ENCODE measurements at regions not wholly inside any gene's neighbourhood (a gene's known extent, or its start where the extent isn't known, plus 50 kb on each side); places are given as distances from the start of the nearest gene placed in this dataset.
A peak's percentile ranks its signal among the peaks of the same experiment; 100 is the strongest.

DNA sequence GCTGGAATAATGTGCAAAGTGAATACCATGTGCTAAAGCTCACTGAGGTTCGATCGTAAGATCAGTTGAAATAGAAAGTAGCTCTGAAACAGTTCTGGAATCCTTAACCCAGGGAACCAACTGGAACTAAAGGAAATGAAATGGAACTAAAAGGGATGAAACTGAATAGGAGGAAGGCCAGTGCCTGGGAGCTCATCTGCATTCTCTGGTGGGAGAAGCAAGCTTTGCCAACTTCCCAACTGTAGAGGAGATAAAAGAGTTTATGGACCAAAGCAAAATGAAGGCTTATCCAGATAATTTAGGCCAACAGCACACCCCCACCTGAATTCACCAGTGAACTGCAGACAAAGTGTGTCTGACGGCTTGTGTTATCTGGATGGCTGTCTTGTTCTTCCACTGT, 188.6 kb upstream of the HABP2 start:
- DNase-seq (ENCODE audit: low spot score) = no peak

DNA sequence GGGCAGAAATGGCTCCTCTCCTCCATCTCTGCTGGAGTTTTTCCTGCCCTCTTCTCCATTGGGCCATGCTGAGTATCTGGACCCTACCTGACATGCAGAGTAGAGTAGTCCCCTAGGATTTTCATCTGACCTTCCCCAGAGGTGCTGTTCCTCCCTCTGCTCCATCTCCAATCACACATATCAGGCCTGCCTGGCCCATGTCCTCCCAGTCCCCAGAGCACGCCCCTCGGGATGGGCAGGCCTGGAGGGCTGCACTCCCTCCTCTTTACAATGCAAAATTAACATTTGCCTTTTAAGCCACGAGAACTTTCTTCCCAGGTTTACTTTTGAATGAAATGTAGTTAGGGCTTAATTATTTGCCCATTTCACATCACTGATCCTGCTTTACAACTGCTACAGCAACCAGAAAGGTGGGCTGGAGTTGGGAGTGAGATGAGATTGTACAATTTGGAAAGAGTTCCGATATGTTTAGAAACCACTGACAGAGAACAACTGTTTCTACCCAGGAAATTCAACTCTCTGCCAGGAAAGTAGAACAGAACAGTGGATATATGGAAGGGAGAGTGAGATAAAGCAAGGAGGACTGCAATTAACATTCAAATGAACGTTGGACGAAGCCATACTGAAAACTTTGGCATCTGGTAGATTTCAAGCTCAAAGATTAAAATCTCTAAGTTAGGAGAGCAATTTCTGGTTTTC, 184.0 kb upstream of the HABP2 start:
- no peak for DNase-seq (ENCODE audit: low spot score)

DNA sequence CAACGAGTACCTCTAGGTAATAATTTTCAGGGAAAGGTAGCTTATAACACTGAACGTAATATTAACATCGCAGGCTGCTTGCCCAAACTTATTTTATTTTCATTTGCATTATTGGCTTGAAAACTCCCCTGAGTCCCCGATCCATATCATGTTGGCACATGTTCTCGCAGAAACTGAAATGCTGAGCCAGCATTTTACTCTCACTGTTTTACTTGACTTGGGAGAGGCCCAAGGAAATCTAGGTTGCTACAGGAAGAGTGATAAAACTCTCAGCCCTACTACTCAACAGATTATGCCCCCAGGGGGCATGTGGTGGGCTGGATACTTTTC, 183.5 kb upstream of the HABP2 start:
- DNase-seq (ENCODE audit: low spot score) = no peak

DNA sequence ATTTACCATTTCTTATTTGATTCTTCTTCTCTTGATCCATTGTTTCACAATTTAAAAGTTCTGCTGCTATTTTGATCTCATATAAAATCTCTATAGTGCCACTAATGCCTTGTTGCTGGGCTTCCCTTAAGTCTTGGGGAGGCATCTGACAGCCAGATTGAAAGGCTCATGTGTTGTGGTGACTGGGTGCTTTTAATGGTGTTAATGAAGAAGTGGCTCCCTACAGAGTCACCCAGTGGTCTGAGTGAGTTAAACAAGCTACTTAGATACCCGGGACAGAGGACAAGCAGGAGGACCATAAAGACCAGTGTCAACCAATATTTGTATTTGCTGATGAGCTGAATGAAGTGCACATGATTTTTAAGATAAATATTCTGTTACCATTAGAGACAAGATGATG, 176.4 kb upstream of the HABP2 start:
- DNase-seq (ENCODE audit: low spot score) = no peak

DNA sequence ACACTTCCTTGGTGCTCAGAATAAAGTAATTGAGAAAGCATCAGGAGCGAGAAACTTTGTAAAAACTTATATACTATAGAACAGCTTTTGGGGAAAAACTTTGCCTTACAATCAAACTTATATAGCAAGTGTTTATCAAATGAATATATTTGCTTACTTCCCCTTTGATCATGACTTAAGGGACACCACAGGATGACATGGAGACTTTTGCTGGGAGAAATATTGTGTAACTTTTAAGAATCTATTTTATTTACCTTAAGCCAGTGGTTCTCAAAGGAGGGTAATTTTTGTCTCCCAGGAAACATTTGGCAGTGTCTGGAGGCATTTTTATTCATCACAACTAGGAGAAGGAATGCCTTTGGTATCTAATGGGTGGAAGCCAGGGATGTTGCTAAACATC, 173.8 kb upstream of the HABP2 start:
- DNase-seq (ENCODE audit: low spot score) = no peak

DNA sequence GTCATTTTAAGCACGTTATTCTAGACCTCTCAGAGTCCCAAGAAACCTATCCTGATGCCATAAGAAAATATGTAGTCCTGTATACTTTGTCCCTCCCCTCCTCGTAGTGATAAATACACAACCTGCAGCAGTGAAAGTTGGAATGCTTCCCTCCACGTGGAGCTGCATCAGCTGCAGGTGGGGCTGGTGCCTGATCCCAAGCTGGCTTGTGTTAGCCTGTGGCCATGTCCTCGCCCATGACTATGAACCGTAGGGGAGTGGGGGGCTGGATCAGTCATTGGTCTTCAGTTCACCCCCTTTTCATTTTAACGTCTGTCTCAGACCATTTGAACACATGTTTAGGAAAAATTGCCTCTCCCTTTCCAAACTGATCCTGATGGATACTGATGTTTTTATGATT, 171.4 kb upstream of the HABP2 start:
- DNase-seq (ENCODE audit: low spot score) = no peak

DNA sequence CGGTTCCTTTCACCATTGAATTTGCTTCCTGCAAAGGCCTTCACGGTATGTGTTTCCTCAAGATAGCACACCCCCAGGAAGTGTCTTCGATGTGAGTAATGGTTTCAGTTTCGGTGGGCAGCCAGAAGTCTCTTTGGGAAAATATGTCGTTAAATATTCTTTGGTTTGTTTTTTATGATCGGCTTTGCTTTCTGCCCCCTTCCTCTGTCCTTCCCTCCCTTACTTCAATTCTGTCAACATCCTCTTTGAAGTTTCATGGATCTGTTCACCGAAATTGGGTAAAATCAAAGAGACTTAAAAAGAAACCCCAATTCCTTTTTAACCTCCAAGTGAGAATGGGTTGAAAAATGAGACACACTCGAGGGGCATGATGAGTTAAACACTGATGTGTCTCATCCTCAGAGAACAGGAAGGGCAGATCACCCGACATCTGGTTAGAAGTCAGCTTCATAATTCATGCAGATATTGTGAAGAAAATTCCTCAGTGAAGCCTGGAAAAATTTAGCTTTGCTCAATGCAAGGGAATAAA, 170.8 kb upstream of the HABP2 start:
- DNase-seq (ENCODE audit: low spot score) = peak; percentile 39

DNA sequence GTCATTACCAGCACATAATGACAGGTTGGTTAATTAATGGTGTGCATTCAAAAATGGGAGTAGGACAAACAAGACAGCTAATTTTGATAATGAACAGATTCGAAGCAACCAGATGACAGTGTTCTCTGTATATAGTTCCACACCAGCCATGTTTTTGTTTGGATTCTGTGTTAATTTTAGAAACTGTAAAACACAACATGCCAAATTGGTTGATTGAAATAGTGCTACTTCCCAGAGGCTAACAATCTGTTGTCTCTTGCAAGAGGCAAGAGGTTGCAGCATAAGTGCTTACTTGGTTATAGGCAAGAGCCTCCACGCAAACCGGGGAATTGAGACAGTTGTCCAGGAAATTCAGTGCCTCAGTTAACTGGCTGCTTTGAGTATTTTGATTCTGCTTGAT, 170.2 kb upstream of the HABP2 start:
- DNase-seq (ENCODE audit: low spot score) = no peak

DNA sequence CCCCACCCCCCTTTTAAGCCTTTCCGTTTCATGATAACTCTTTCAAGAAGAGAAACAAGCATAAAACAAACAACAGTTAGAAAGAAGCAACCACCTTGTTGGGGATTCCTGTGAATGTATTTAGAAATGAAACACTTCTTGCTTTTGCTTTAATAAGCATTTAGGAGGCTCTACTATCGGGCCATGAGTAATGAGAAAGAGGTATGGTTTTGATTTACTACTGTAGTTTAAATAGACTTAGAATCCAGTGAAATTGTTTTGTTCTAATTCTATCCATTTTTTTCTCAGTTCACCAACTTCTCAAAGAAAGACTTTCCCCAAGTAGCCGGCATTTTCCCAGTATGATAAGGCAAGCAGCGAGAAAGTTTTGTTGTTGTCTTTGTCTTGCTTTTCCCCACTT, 168.7 kb upstream of the HABP2 start:
- no peak for DNase-seq (ENCODE audit: low spot score)

DNA sequence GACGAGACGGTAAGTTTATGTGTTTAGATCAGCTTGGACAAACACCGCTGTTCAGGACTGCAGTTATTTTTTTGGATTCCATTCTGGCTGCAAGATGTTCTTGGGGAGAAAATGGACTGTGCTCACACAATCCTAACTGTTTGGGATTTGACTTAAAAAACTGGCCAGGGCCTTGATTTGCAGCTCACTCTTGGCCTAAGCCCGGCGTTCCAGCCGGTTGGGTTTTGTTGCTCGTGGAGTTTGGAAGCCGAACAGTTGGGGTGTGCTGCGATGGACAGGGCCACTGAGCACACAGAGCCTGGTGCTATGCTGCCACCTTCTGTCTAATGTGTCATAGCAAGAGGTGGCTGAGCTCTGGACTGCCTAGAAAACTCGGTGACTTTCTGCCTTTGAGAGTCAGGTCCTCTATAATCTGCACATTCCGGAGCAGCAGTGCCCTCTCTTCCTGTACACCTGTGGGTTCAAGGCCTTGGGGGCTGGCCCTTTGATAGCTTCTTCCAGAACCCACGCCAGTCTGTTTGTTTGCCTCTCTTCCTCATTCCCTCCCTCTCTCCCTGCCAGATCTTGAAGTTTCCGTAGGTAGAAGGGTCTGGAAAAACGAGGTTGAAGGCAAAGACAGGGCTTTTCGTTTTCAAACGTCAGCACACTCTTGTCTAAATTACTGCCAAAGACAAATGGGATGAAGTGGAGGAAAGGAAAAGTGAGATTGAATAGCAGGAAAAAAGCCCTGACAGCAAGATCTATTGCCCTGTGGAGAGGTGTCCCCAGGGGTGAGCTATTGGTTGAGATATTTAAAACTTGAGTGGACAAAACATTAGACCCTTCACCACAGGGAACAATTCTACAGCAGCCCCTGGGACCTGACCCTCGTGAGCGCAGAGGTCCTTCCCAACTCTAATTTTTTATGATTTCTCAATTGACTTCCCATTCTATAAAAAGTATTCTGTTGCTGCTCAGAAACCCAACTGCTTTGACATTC, 167.5 kb upstream of the HABP2 start:
- peak; percentile 45 for DNase-seq (ENCODE audit: low spot score)

DNA sequence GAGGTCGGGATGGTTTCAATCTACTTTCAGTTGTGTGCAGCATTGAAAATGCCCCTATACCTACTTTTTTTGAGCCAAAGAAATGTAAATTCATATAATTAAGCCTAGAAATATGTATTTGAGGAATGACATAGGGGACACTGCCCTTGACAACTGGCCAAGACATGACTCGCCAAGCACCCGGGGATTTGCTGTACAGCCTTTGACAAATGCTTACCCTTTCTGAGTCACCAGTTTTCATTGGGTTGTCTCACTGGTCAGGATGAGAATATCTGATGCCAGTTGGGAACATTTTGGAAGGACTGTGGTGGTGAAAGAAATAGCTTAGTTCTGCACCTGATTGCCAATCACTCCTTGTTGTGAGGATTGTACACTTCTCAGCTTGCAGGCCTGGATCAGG, 166.8 kb upstream of the HABP2 start:
- DNase-seq (ENCODE audit: low spot score) = no peak

DNA sequence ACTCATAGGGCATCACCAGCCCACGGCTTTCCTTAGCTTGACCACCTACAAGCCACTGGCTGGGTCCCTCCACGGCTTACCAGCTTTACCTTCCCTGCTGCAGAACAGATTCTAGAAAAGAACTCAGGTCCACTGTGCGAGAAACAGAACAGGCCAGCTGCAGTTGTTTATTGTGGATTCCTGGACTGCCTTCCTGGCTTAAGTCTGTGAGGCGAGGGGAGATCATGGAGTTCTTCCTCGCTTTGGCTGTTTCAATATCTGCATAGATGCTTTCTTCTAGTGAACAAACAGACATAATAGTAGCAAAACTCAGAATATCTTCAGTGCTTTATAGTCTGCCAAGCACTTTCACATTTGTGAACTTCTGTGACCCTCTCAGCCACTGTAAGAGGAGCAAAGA, 162.9 kb upstream of the HABP2 start:
- no peak for DNase-seq (ENCODE audit: low spot score)

DNA sequence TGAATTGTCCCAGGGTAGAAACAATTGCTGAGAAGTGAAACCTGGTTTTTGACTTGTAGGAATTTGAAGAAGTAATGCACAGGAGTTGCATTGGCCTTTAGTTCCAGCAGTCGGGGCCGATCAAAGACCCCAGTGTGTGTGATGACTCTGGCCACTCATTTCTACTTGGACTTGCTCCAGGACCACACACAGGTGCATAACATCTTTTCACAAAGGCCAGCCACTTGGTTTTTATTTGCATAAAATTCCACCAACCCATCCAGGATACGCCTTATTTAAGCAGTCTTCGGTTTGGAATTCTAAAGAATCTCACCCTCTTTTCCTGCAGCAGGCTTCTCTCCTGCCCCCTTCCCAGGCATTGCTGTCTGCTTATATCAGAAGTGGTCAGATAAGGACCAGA, 162.0 kb upstream of the HABP2 start:
- no peak for DNase-seq (ENCODE audit: low spot score)

DNA sequence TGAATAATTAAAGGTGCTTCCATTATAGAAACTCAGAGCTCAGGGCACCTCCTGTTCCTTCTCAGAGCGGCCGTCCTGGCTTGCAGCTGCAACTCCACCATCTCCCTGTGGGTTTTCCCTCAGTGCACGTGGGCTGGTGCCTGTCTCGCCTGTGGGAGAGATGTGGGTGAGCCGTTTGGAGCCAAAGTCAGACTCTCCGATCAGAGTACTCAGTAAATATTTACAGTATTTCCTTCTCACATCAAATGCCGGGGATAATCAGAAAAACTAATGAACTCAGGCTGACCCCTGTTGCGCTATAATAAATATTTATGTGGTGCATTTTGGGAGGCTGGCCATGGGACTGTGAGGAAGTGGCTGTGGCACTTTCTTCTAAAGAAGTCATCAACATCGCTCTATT, 155.8 kb upstream of the HABP2 start:
- no peak for DNase-seq (ENCODE audit: low spot score)

DNA sequence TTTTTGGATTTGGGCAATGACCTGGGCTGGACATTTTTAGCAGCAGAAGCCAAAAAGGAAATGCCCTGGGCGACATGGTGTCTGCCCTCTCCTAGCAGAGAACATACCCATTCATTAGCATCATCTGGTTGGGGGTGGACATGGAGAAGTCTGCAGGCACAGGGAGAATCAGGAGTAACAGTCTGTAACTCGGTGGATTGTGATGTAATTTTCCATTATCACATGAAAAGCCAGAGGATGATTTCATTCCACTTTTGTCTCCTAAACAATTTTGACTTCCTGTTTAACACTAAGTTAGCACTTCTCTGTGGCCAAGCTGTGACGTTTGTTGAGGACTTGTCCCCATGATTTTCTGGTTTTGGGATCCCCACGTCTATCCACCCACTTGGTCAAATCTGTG, 153.8 kb upstream of the HABP2 start:
- no peak for DNase-seq (ENCODE audit: low spot score)

DNA sequence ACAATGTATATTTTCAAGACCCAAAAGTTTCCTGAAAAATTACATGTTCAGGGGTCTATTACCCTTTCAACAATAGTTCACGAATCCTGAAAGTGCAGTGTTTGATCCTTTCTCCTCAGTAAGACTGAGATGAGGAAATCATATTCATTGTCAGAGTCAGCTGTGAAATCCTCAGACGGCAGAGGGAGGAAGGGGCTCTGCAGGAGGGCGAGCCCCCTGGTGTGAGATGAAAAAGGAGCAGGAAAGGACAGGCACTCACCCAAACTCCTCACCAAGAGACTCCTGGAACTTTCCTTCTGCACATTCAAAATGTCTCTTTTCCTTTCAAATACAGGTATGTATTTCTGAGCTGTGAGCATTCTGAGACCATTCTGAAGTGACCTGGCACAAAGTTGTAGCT, 150.3 kb upstream of the HABP2 start:
- no peak for DNase-seq (ENCODE audit: low spot score)

DNA sequence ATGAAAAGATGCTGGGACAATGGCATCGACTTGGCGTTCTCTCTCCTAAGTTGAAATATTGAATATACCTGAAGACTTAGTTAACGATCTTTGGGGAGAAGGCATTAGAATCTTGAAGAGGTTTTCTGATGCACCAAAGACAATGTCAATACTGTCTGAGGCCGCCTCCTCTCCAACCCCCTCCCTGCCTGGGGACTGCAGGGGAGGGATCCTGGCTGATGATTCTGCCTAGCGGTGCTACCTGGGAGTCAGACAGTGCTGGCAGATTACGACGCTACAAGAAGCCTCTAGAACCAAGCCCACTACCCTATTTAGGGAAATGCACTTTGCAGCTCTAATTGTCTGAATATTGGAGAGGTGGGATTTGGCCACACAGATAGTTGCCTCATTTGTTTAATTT, 145.6 kb upstream of the HABP2 start:
- no peak for DNase-seq (ENCODE audit: low spot score)

DNA sequence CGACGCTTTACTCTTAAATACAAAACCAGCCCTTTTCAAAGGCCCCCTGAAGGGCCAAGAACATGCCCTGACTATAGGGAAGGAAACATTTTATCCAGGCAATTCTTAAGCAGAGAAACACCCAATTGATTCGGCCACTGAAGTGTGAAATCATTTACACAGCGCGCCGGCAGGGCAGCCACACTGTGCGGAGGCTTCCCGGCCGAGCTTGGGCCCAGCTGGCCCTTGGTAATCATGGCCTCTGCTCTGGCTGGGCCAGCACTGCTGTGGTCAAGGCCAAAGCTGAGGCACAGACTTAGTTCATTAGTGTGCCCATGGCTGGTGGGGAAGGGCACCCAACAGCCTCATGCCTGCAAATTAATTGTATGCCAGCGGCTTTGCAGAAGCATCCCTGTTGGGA, 143.7 kb upstream of the HABP2 start:
- no peak for DNase-seq (ENCODE audit: low spot score)

DNA sequence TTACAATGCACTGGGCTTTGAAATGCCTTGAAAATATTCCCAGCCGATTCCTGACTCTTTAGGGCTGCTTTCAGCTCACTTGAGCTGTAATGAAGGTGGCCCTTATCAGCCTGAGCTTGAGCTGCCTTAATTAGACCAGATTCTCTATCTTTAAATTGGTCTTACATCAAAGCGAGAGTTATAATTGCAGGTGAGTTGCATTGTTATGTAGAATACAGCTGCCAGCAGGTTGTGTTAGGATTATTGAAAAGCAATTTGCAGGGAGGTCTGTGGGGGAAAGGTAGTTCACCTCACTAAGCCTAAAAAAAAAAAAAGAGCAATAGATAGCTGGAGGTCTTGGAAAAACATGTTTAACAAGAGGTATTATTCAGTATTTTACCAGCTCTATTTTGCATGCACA, 142.2 kb upstream of the HABP2 start:
- no peak for DNase-seq (ENCODE audit: low spot score)

DNA sequence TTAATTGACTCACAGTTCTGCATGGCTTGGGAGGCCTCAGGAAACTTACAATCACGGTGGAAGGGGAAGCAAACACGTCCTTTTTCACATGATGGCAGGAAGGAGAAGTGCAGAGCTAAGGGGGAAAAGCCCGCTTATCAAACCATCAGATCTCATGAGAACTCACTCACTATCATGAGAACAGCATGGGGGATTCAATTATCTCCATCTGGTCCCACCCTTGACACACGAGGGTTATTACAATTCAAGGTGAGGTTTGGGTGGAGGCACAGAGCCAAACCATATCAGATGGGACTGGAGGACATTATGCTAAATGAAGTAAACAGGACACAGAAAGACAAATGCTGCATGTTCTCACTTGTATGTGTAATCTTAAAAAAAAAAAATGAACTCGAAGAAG, 141.4 kb upstream of the HABP2 start:
- no peak for DNase-seq (ENCODE audit: low spot score)

DNA sequence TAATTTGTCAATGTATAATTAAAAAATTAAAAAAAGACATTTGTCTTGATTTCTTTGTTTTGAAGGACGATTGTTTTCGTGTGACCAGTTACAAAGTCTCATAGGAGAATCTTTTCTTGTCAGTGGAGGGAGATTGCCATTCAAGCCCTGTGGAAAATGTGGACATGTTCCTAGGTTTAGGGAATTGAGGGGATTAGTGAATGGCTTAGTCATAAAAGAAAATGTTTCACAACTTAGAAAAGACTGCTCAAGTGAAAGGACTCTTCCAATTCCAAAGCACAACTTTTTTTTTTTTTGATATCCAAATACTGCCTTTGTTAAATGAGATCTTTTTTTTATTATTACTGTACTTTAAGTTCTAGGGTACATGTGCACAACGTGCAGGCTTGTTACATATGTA, 140.7 kb upstream of the HABP2 start:
- DNase-seq (ENCODE audit: low spot score) = no peak

DNA sequence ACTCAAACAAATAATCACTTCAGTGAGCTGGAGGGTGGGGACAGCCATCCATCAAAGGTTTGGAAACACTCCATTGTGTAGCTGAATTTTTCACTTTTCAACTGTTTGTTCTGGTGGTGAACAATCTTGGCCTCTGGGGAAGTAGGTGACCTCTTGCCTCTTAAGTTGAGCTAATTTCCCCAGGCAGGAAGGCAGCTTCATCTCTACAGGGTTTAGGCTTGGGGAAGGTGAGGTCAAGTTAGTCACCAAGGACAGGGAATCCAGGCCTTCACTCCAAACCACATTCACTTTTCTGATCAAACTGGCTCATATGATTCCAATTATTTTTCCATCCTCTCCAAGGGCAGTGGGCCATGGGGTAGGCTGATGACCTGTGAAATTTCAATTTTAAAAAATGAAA, 138.3 kb upstream of the HABP2 start:
- no peak for DNase-seq (ENCODE audit: low spot score)

DNA sequence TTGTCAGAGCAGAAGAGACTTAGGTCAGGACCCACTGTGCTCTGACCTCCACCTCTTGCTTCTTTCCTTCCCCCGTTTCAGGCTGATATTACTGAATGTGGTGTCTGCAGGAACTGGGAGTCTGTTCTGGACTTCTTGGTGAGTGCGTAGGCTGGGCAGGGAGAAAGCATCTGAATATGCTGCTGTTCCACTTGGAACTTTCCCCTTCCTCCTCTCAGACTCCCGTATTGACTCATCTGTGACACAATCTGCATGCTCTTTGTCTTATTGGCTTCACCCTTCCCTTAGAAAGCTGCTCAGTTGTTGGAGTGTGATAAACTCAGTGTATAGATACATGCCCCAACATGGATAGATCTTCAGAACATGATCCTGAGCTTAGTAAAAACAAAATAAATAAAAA, 137.6 kb upstream of the HABP2 start:
- DNase-seq (ENCODE audit: low spot score) = no peak
